GM19035 (cell line): ENCODE measurements at regions not wholly inside any gene's neighbourhood (a gene's known extent, or its start where the extent isn't known, plus 50 kb on each side); places are given as distances from the start of the nearest gene placed in this dataset.

Source experiments
- ATAC-seq: cut with Tn5 transposase; IDR thresholded peaks from one replicate; pipeline ENCODE4 v1.9.1; 2021; ENCODE audit not compliant: unreplicated experiment

GRCh38 chr4:129641179-129641578 lies 545.2 kb downstream of the C4orf33 start:
- ATAC-seq = peak; percentile 84

GRCh38 chr4:129645461-129645860 lies 549.5 kb downstream of the C4orf33 start:
- no peak for ATAC-seq

GRCh38 chr4:129668092-129668491 lies 572.1 kb downstream of the C4orf33 start:
- no peak for ATAC-seq

GRCh38 chr4:129672941-129673340 lies 577.0 kb downstream of the C4orf33 start:
- ATAC-seq = no peak

GRCh38 chr4:129675036-129675435 lies 579.1 kb downstream of the C4orf33 start:
- ATAC-seq = no peak

- ATAC-seq = no peak
Measured at GRCh38 chr4:129676934-129677333, 581.0 kb downstream of the C4orf33 start.

GRCh38 chr4:129682586-129682985 lies 586.6 kb downstream of the C4orf33 start:
- ATAC-seq = no peak

- ATAC-seq = no peak
Measured at GRCh38 chr4:129707949-129708348, 612.0 kb downstream of the C4orf33 start.

GRCh38 chr4:129708784-129709183 lies 612.8 kb downstream of the C4orf33 start:
- no peak for ATAC-seq

- no peak for ATAC-seq
Measured at GRCh38 chr4:129738175-129738574, 642.2 kb downstream of the C4orf33 start.

GRCh38 chr4:129747756-129748155 lies 651.8 kb downstream of the C4orf33 start:
- ATAC-seq = no peak

GRCh38 chr4:129748991-129749390 lies 653.0 kb downstream of the C4orf33 start:
- ATAC-seq = no peak

- no peak for ATAC-seq
Measured at GRCh38 chr4:129751646-129752045, 655.7 kb downstream of the C4orf33 start.

GRCh38 chr4:129783596-129783995 lies 687.6 kb downstream of the C4orf33 start:
- no peak for ATAC-seq

GRCh38 chr4:129788486-129788885 lies 692.5 kb downstream of the C4orf33 start:
- ATAC-seq = no peak

GRCh38 chr4:129804461-129804981 lies 708.6 kb downstream of the C4orf33 start:
- ATAC-seq = no peak

- no peak for ATAC-seq
Measured at GRCh38 chr4:129806986-129807385, 711.0 kb downstream of the C4orf33 start.

GRCh38 chr4:129808242-129808641 lies 712.3 kb downstream of the C4orf33 start:
- ATAC-seq = no peak

GRCh38 chr4:129821073-129821472 lies 725.1 kb downstream of the C4orf33 start:
- ATAC-seq = no peak

- ATAC-seq = no peak
Measured at GRCh38 chr4:129821963-129822362, 726.0 kb downstream of the C4orf33 start.

GRCh38 chr4:129822701-129823100 lies 726.7 kb downstream of the C4orf33 start:
- no peak for ATAC-seq

- ATAC-seq = no peak
Measured at GRCh38 chr4:129823105-129823504, 727.2 kb downstream of the C4orf33 start.

- ATAC-seq = no peak
Measured at GRCh38 chr4:129829373-129829772, 733.4 kb downstream of the C4orf33 start.

- ATAC-seq = no peak
Measured at GRCh38 chr4:129839687-129840086, 743.7 kb downstream of the C4orf33 start.
